ENCODE measurements at regions not wholly inside any gene's neighbourhood (a gene's known extent, or its start where the extent isn't known, plus 50 kb on each side); places are given as distances from the start of the nearest gene placed in this dataset.

DNA sequence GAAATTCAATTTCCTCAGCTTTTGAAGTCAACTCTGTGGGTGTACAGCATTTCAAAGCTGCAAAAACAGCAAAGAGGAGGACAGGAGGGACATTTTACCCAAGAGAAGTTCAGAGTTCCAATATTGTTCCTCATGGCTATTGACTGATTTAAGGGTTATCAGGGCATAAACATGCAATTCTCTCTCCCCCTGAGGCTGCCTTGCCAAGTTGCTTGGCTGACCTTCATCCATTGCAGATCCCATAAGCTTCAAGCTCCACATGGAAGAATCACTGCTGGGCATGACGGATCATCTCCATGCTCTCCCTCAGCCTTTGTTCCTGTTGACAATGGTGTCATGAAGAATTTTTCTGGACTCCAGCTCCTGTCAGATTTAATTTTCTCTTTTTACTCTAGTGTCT lies 115.2 kb upstream of the SERBP1 start:
- dilution Hi-C loops (cut with MboI; ENCODE audit: extremely low pct_ligation_motif_present, low sequenced_read_pairs), result loop anchor here (25.0 kb wide), 1 partner anchor 142 kb away; the partner anchor contains the start of gene GADD45A
- DNase-seq (ENCODE audit: low read depth, low spot score), result no peak
- no peaks in the 10 kb centered on the region for H3K79me2 ChIP-seq (ENCODE audit: control insufficient read depth, insufficient read depth, low read length)
- peaks cover 6% of the 10 kb centered on the region for H3K4me1 ChIP-seq (ENCODE audit: control insufficient read depth, extremely low read depth, insufficient read depth, low read length)
- no peaks in the 10 kb centered on the region for H3K36me3 ChIP-seq (ENCODE audit: control insufficient read depth in 2 of 2, extremely low read depth in 1 of 2, insufficient read depth in 2 of 2, low read length in 2 of 2)
- no peak overlapping the region for H2AFZ ChIP-seq (ENCODE audit: control insufficient read depth, low read length)
- H3K9ac ChIP-seq (ENCODE audit: control insufficient read depth, extremely low read depth, insufficient read depth, low read length), result no peak overlapping the region
- H3K4me3 ChIP-seq (ENCODE audit: control insufficient read depth in 2 of 3, extremely low read depth in 1 of 3, insufficient read depth in 2 of 3, low read depth in 1 of 3, low read length in 3 of 3), result no peak overlapping the region
- no peaks in the 10 kb centered on the region for H3K9me1 ChIP-seq (ENCODE audit: control insufficient read depth, extremely low read depth, insufficient read depth, low read length)
- no peak for FAIRE-seq
- H3K4me2 ChIP-seq (ENCODE audit: control insufficient read depth, extremely low read depth, insufficient read depth, low read depth, low read length), result no peak overlapping the region
- TF ChIP-seq EZH2 (IDR thresholded peaks at IDR 0.05; ENCODE audit: low read length), result no peak
- TF ChIP-seq CTCF (optimal IDR thresholded peaks at IDR 0.05 in 1 of 3, IDR thresholded peaks at IDR 0.05 in 1 of 3, conservative IDR thresholded peaks at IDR 0.05 in 1 of 3; ENCODE audit: extremely low read depth in 1 of 3, insufficient read depth in 2 of 3, low read length in 3 of 3), result no peak
- H3K9me3 ChIP-seq (ENCODE audit: control insufficient read depth, low read depth, low read length), result no peaks in the 10 kb centered on the region
- no peaks in the 10 kb centered on the region for H3K27me3 ChIP-seq (ENCODE audit: control insufficient read depth, extremely low read depth, insufficient read depth, low read length)
- H4K20me1 ChIP-seq (ENCODE audit: control insufficient read depth, extremely low read depth, insufficient read depth, low read length), result no peaks in the 10 kb centered on the region
- no peak overlapping the region for H3K27ac ChIP-seq (ENCODE audit: control insufficient read depth, insufficient read depth, low read length)

- Histone ChIP-seq H3K9ac (ENCODE audit: control insufficient read depth, extremely low read depth, insufficient read depth, low read length) (no peak overlapping the region), H3K36me3 (ENCODE audit: control insufficient read depth in 2 of 2, extremely low read depth in 1 of 2, insufficient read depth in 2 of 2, low read length in 2 of 2) (no peaks in the 10 kb centered on the region), H2AFZ (ENCODE audit: control insufficient read depth, low read length) (no peak overlapping the region), H3K27ac (ENCODE audit: control insufficient read depth, insufficient read depth, low read length) (no peak overlapping the region), H4K20me1 (ENCODE audit: control insufficient read depth, extremely low read depth, insufficient read depth, low read length) (no peaks in the 10 kb centered on the region), H3K4me3 (ENCODE audit: control insufficient read depth in 2 of 3, extremely low read depth in 1 of 3, insufficient read depth in 2 of 3, low read depth in 1 of 3, low read length in 3 of 3) (no peak overlapping the region), H3K4me2 (ENCODE audit: control insufficient read depth, extremely low read depth, insufficient read depth, low read depth, low read length) (no peak overlapping the region), H3K4me1 (ENCODE audit: control insufficient read depth, extremely low read depth, insufficient read depth, low read length) (peaks cover 27% of the 10 kb centered on the region), H3K9me3 (ENCODE audit: control insufficient read depth, low read depth, low read length) (no peaks in the 10 kb centered on the region), H3K79me2 (ENCODE audit: control insufficient read depth, insufficient read depth, low read length) (no peaks in the 10 kb centered on the region), H3K27me3 (ENCODE audit: control insufficient read depth, extremely low read depth, insufficient read depth, low read length) (no peaks in the 10 kb centered on the region), H3K9me1 (ENCODE audit: control insufficient read depth, extremely low read depth, insufficient read depth, low read length) (no peaks in the 10 kb centered on the region)
- FAIRE-seq, result no peak
- dilution Hi-C loops (cut with MboI; ENCODE audit: extremely low pct_ligation_motif_present, low sequenced_read_pairs), result no loop called here
- no peak for DNase-seq (ENCODE audit: low read depth, low spot score)
- TF ChIP-seq EZH2 (IDR thresholded peaks at IDR 0.05; ENCODE audit: low read length) (no peak), CTCF (optimal IDR thresholded peaks at IDR 0.05 in 1 of 3, IDR thresholded peaks at IDR 0.05 in 1 of 3, conservative IDR thresholded peaks at IDR 0.05 in 1 of 3; ENCODE audit: extremely low read depth in 1 of 3, insufficient read depth in 2 of 3, low read length in 3 of 3) (no peak)
These were observed 121.2 kb upstream of the SERBP1 start for GRCh38 chr1:67551375-67551774.

All from keratinocyte (primary cell).